Frontal cortex (tissue), 3 donors: ENCODE measurements at regions not wholly inside any gene's neighbourhood (a gene's known extent, or its start where the extent isn't known, plus 50 kb on each side); places are given as distances from the start of the nearest gene placed in this dataset.
A peak's percentile ranks its signal among the peaks of the same experiment; 100 is the strongest.
"Not testable (repeated sequence)": the region's sequence is repeated elsewhere in the genome, so short reads cannot be mapped to it uniquely, and the experiment has no call there.

Source experiments
- DNase-seq, 2 donors: peaks; one replicate each; pipeline ENCODE4 v3.0.0; 2012; ENCODE audit warnings: low spot score in 2 of 2
- FAIRE-seq: peaks from 2 replicates; lab custom pipeline; 2012; peaks lifted over from hg19 to GRCh38; lab: Jason Lieb, UNC
- donor health status: control.
- donor health status: control.
- donor health status: control.

- FAIRE-seq = no peak
- no peak for DNase-seq
Observed at GRCh38 chr1:214136324-214136919, 144.5 kb upstream of the SMYD2 start.

- no peak for FAIRE-seq
- DNase-seq = no peak
Observed at GRCh38 chr1:214141486-214141885, 139.5 kb upstream of the SMYD2 start.

DNA sequence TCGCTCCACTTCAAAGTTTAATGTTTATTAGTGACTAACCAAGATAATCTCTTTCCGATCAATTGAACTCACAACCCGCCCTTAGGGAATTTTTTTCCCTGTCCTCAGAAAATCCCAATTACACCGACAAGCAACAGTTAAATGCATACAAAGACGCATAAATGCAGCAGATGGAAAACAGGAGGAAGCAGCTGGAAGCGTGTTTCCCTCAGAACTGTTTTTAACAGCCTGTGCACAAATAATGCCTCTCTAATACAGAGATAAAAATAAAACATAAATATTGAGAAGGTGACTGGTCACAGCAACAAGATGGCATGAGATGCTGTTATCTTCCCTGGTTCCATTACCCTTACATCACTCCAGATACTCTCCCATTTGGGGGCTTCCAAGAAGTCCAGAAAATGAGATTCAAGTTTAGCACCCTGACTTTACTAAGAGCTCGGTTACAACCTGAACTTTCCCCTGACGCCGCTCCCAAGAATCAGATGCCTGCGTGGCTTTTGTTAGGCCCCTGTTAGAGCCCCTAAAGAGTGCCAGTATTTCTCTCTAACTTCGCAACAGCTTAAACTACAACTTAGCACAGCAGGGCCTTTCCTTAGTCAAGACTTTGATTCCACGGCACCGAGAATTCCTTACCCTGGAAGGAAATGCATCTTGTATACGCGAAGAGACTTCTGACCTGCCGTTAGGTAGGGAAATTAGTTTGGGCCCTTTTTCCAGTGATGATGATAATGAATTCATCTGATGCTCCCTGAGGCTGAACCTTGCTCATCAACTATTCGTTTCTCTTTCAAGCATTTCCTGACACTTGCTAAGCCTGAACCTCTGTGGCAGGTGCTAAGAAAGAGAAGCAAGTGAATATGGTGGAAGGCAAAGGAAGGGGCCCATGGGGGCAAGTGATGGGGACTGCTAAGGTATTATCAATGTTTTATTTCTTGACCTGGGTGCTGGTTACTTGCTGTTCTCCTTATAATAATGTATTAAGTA is 137.7 kb upstream of the SMYD2 start:
- DNase-seq (no peak), FAIRE-seq (no peak)

DNA sequence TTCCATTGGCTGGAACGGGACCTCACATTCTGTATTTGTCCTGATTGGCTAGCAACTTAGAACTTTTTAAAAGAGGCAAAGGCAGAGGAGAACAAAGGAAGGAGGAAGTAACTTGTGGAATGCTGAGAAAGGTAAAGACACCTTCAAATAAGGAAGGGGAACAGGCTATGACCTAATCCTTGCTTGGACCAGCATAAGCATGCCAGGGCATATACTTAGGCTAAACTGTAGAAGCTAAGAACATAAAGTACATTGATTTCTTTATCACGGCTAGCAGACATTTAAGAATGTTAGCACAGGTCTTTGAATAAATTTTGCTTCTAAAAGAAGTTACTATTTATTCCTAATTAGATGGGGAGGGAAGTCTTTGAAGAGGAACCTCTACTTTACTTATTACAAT is 136.4 kb upstream of the SMYD2 start:
- not testable (repeated sequence) for DNase-seq, FAIRE-seq

DNA sequence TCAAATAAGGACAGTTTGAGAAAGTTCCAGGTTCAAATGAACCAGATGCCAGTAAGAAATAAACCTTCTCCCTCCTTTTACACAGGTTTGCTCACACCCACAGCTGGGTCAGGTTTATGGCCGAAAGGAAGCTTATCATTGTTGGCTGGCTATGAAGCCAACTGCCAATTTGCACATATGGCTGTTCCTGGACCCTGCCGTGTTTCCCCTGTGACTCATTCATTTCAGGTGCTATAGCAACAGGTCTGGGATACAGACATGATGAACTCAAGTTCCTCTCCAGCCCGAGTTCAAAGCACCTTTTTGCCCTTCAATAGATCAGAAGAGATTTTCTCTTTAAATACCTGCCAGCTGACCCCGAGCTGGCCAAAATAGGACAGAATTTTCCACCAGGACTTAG is 134.4 kb upstream of the SMYD2 start:
- no peak for DNase-seq
- FAIRE-seq = no peak

DNA sequence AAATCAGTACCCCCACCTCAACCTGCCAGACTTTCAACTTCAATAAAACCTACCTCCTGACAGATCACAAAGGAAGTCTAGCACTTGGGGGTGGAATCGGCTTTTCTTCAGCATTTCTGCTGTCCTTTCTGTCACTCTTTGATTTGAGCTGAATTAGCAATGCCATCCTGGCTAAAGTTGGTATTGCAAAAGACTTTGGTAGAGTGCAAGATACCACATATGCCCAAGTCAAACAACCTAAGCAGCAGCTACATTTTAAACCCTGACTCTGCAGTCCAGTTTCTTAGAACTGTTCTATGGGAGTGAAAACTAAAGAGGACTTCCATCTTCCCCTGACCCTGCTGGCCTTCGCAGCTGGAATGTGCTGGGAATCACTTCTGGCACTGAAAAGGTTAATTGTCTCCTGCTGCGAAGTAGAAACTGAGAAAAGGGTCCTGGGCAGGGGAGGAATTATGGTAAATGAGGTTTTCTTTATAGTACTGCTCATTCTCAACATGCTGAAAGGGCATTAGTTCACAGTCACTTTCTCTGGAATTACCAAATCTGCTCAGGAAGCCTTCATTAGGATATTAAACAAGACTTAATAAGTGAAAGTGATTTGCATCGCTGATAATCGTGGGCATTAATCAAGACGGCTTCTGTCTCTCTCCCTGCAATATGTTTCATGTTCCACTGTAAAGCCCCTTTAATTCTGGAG is 126.2 kb upstream of the SMYD2 start:
- FAIRE-seq (no peak), DNase-seq (no peak)

- DNase-seq (no peak), FAIRE-seq (no peak)
Observed at GRCh38 chr1:214155987-214156625, 124.9 kb upstream of the SMYD2 start.

- DNase-seq (no peak), FAIRE-seq (no peak)
Observed at GRCh38 chr1:214164173-214164572, 116.8 kb upstream of the SMYD2 start.

DNA sequence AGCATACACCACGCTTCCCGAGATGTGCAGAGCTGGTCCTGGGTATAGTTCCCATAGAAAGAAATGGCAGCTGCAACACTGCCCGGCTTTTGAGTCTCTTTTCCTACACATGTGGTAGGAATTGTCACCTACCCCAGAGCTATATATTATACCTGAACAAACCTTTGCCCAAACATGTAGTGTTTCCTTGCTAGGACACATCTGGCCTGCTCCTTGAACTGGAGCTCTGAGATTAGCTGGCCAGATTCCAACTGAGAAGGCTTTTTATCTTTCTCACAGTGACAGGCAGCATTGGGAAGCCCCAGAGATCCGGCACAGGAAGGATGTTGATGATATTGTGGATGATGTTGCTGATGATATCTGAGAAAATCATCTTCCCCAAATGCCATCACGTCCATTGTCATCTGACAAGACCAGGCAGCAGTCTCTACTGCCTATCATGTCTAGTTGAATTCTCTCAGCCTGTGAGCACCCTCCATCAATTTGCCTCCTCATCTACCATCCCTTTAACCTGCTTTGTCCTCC is 115.0 kb upstream of the SMYD2 start:
- DNase-seq = no peak
- no peak for FAIRE-seq

- FAIRE-seq = no peak
- DNase-seq = no peak
Observed at GRCh38 chr1:214174508-214175199, 106.3 kb upstream of the SMYD2 start.

DNA sequence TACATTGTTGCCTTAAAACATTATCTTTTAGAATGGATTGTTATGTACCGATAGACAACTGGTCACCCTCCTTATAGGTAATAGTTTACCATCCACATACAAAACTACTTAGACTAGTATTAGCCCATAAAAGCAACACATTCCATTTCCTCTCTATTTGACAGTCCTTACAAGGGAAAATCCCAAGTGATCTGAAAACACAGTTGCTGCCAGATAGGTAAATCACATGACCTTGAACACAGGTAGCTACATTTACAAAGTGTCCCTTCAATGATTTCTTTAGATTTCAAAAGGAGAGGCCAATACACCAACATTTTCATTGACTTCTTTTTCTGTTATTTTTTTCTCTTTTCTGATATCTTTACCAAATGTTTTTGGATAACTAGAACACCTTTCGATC is 102.9 kb upstream of the SMYD2 start:
- no peak for FAIRE-seq
- no peak for DNase-seq

DNA sequence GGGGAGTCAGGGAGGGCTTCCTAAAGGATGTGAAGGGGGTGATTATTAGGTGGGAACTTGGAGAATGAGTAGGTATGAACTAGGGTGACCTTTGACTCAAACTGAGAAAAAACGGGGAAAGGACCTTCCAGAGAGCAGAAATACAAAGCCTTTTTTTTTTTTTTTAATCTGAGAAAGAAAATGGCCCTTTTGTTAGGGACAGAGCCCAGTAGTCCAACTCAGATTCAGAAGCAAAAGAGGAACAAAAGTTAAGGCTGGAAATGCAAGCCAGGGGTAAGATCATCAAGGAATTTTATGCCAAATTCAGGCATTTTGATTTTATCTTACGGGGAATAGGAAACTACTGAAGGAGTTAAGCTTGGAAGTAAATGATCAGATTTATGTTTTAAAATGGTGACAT is 96.0 kb upstream of the SMYD2 start:
- DNase-seq (no peak), FAIRE-seq (no peak)

- no peak for FAIRE-seq
- no peak for DNase-seq
Observed at GRCh38 chr1:214186103-214186824, 94.7 kb upstream of the SMYD2 start.

- DNase-seq (peak in 1 of 2 donors; percentile 27), FAIRE-seq (no peak)
Observed at GRCh38 chr1:214187121-214187900, 93.6 kb upstream of the SMYD2 start.

GRCh38 chr1:214187933-214188332 is 93.0 kb upstream of the SMYD2 start:
- FAIRE-seq (no peak), DNase-seq (no peak)

- FAIRE-seq (no peak), DNase-seq (no peak)
Observed at GRCh38 chr1:214188835-214189234, 92.1 kb upstream of the SMYD2 start.

DNA sequence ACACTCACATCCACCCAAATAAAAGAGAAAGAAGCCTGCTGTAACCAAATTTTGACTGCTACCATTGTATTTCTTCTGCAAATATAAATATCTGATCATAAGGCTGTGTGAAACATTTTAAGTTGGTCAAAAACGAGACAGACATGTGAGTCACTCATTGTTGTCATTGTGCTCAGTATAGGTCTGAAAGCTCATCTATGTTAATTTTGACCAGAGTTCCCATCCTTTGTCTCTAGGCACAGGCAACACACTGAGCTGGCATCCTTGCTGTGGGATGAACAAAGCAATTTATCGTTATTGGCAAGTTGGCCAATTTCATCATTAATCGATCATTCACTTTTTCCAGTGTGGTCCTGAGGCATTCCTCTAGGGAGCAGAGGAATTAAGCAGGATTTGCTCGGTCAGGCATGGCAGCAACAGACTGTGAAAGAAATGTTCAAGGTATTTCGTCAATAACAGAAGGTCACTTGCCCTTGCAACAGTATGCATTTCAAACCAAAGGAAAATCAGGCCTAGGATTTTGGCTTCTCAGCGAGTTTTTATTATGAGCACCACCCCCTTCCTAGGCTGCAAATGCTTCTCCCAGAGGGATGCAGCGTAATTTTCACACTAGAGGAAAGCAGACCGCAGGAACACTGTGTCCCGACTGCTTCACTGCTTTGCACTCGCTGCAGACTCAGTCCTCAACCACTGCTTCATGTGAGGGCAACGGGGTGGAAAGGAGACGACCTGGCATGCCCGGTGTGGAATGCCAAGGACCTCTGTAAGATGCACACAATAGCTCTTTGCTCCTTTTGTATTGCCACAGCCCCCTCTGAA is 87.9 kb upstream of the SMYD2 start:
- FAIRE-seq = no peak
- no peak for DNase-seq
